ENCODE measurements at regions not wholly inside any gene's neighbourhood (a gene's known extent, or its start where the extent isn't known, plus 50 kb on each side); places are given as distances from the start of the nearest gene placed in this dataset.

- TF ChIP-seq, protein P1, sequence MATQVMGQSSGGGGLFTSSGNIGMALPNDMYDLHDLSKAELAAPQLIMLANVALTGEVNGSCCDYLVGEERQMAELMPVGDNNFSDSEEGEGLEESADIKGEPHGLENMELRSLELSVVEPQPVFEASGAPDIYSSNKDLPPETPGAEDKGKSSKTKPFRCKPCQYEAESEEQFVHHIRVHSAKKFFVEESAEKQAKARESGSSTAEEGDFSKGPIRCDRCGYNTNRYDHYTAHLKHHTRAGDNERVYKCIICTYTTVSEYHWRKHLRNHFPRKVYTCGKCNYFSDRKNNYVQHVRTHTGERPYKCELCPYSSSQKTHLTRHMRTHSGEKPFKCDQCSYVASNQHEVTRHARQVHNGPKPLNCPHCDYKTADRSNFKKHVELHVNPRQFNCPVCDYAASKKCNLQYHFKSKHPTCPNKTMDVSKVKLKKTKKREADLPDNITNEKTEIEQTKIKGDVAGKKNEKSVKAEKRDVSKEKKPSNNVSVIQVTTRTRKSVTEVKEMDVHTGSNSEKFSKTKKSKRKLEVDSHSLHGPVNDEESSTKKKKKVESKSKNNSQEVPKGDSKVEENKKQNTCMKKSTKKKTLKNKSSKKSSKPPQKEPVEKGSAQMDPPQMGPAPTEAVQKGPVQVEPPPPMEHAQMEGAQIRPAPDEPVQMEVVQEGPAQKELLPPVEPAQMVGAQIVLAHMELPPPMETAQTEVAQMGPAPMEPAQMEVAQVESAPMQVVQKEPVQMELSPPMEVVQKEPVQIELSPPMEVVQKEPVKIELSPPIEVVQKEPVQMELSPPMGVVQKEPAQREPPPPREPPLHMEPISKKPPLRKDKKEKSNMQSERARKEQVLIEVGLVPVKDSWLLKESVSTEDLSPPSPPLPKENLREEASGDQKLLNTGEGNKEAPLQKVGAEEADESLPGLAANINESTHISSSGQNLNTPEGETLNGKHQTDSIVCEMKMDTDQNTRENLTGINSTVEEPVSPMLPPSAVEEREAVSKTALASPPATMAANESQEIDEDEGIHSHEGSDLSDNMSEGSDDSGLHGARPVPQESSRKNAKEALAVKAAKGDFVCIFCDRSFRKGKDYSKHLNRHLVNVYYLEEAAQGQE (IDR thresholded peaks at IDR 0.05; ENCODE audit: insufficient read depth in 1 of 2, low read depth in 2 of 2, low read length in 2 of 2), result no peak
- TF ChIP-seq POLR2AphosphoS5 (IDR thresholded peaks at IDR 0.05; ENCODE audit: low read depth, low read length), result no peak
- TF ChIP-seq TAF1 (IDR thresholded peaks at IDR 0.05; ENCODE audit: borderline replicate concordance, insufficient read depth, low read length), result no peak
- TF ChIP-seq SIN3A (IDR thresholded peaks at IDR 0.05; ENCODE audit: borderline replicate concordance, insufficient read depth, low read length), result no peak
Measured at GRCh38 chr10:88218362-88218761, 354.9 kb downstream of the PTEN start.

All from PFSK-1 (cell line).